ENCODE measurements at regions not wholly inside any gene's neighbourhood (a gene's known extent, or its start where the extent isn't known, plus 50 kb on each side); places are given as distances from the start of the nearest gene placed in this dataset.

GRCh38 chr6:164546263-164546662 lies 763.1 kb downstream of the C6orf118 start:
- no peak for DNase-seq
- TF ChIP-seq CTCF (IDR thresholded peaks at IDR 0.05; ENCODE audit: low read depth, low read length, missing control alignments), result no peak
- no peaks in the 10 kb centered on the region for H3K27me3 ChIP-seq (replicated peaks)
- H3K4me3 ChIP-seq (ENCODE audit: low read depth, low read length), result no peak overlapping the region
- H3K27ac ChIP-seq, result no peak overlapping the region
- no peaks in the 10 kb centered on the region for H3K36me3 ChIP-seq (replicated peaks)
- in situ Hi-C loops (cut with HindIII; ENCODE audit: low pct_ligation_motif_present, low sequenced_read_pairs), result no loop called here

GRCh38 chr6:164534070-164534766 lies 775.2 kb downstream of the C6orf118 start:
- in situ Hi-C loops (cut with HindIII; ENCODE audit: low pct_ligation_motif_present, low sequenced_read_pairs), result no loop called here
- no peak for TF ChIP-seq CTCF (IDR thresholded peaks at IDR 0.05; ENCODE audit: low read depth, low read length, missing control alignments)
- Histone ChIP-seq H3K27me3 (replicated peaks) (no peaks in the 10 kb centered on the region), H3K27ac (no peak overlapping the region), H3K4me3 (ENCODE audit: low read depth, low read length) (no peak overlapping the region), H3K36me3 (replicated peaks) (no peaks in the 10 kb centered on the region)
- DNase-seq, result no peak

DNA sequence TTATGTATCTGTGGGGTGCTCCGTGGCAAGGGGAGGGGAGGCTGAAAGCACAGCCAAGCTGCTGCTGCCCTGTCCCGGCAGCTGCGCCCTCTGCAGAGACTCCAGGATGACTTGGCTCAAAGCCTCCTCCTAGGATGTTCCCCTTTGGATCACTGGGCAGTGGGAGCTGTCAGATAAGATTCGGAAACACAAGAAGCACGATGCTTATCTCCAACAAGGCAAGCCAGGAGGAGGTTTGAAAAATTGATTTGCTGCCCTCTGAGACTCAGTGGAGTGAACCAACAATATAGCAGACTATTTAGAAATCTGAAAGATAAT lies 776.4 kb downstream of the C6orf118 start:
- in situ Hi-C loops (cut with HindIII; ENCODE audit: low pct_ligation_motif_present, low sequenced_read_pairs), result no loop called here
- DNase-seq, result no peak
- no peak for TF ChIP-seq CTCF (IDR thresholded peaks at IDR 0.05; ENCODE audit: low read depth, low read length, missing control alignments)
- H3K27ac ChIP-seq, result no peak overlapping the region
- no peaks in the 10 kb centered on the region for H3K27me3 ChIP-seq (replicated peaks)
- H3K36me3 ChIP-seq (replicated peaks), result no peaks in the 10 kb centered on the region
- H3K4me3 ChIP-seq (ENCODE audit: low read depth, low read length), result no peak overlapping the region

- no peaks in the 10 kb centered on the region for H3K36me3 ChIP-seq (replicated peaks)
- in situ Hi-C loops (cut with HindIII; ENCODE audit: low pct_ligation_motif_present, low sequenced_read_pairs), result no loop called here
- no peak overlapping the region for H3K27ac ChIP-seq
- TF ChIP-seq CTCF (IDR thresholded peaks at IDR 0.05; ENCODE audit: low read depth, low read length, missing control alignments), result no peak
- no peak for DNase-seq
- H3K4me3 ChIP-seq (ENCODE audit: low read depth, low read length), result no peak overlapping the region
- H3K27me3 ChIP-seq (replicated peaks), result no peaks in the 10 kb centered on the region
These were observed 777.0 kb downstream of the C6orf118 start for GRCh38 chr6:164532198-164533044.

DNA sequence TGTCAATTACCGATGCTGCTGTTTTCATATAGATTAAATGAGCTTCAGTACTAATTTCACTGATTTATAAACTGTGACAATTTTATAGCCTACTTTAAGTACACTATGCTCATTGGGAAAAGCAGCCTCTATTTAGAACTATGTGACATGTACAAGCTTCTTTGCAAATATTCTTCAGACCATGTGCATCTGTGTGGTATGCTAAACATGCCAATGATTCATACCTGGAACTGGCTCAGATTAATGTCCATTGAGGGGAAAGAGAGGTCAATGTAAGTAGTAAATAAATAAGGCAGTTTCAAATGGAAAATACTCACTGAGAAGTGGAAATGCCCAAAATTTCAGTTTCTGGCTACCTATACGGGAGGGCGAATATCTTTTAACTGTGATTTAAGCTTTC lies 777.7 kb downstream of the C6orf118 start:
- in situ Hi-C loops (cut with HindIII; ENCODE audit: low pct_ligation_motif_present, low sequenced_read_pairs), result no loop called here
- no peaks in the 10 kb centered on the region for H3K27me3 ChIP-seq (replicated peaks)
- no peak for DNase-seq

More for the DNA sequence above, 777.7 kb downstream of the C6orf118 start:
- no peaks in the 10 kb centered on the region for H3K36me3 ChIP-seq (replicated peaks)
- H3K4me3 ChIP-seq (ENCODE audit: low read depth, low read length), result no peak overlapping the region
- TF ChIP-seq CTCF (IDR thresholded peaks at IDR 0.05; ENCODE audit: low read depth, low read length, missing control alignments), result no peak
- H3K27ac ChIP-seq, result no peak overlapping the region

All from brain microvascular endothelial cell (primary cell).